ENCODE measurements at regions not wholly inside any gene's neighbourhood (a gene's known extent, or its start where the extent isn't known, plus 50 kb on each side); places are given as distances from the start of the nearest gene placed in this dataset.

- peak; percentile 65 to 79 for DNase-seq
- peaks cover 13% of the 10 kb centered on the region for H3K4me1 ChIP-seq (replicated peaks; ENCODE audit: insufficient read depth)
- H3K4me3 ChIP-seq, result peak overlapping the region; percentile 69
- no peaks in the 10 kb centered on the region for H4K20me1 ChIP-seq (ENCODE audit: insufficient read depth)
- no TSS peak for BruUV-seq (replicated peaks)
- no peaks in the 10 kb centered on the region for H3K79me2 ChIP-seq (ENCODE audit: low read depth)
- no peaks in the 10 kb centered on the region for H3K36me3 ChIP-seq (ENCODE audit: low read depth)
- H3K27ac ChIP-seq, result peak overlapping the region; percentile 74
- no peaks in the 10 kb centered on the region for H3K9me2 ChIP-seq (ENCODE audit: insufficient read depth)
- no peaks in the 10 kb centered on the region for H3K27me3 ChIP-seq (ENCODE audit: insufficient read depth, low read depth)
- H3F3A ChIP-seq (ENCODE audit: insufficient read depth, low read depth), result peaks cover 44% of the 10 kb centered on the region
- ChIA-PET CTCF (interaction anchor here (0.6 kb wide), 1 partner anchor 128 kb away, joined by 3 read pairs; a partner anchor contains a TSS), POLR2A (ENCODE audit: unreplicated experiment) (interaction anchor here (0.7 kb wide), 1 partner anchor 115 kb away, joined by 3 read pairs; no protein-coding TSS in a partner anchor)
- TF ChIP-seq EZH2 (IDR thresholded peaks at IDR 0.05; ENCODE audit: low read depth) (no peak), CTCF (conservative IDR thresholded peaks at IDR 0.05) (no peak; the same call in 1 of the 2 replicates)
- intact Hi-C loops (cut with micrococcal nuclease; ENCODE audit: unreplicated experiment), result loop anchor here (1.0 to 5.0 kb wide), 4 partner anchors 15 to 241 kb away; partner anchors contain the start of gene HMGN4
- H3K9me3 ChIP-seq (ENCODE audit: insufficient read depth, low read depth), result no peaks in the 10 kb centered on the region
- peak overlapping the region; percentile 87 for H3K4me2 ChIP-seq
- peak overlapping the region; percentile 42 for H2AFZ ChIP-seq
These were observed 53.5 kb upstream of the BTN3A2 start for GRCh38 chr6:26311385-26312095.

GRCh38 chr6:26312096-26312463 is 52.9 kb upstream of the BTN3A2 start:
- peak overlapping the region; percentile 42 for H2AFZ ChIP-seq

More at GRCh38 chr6:26312096-26312463, 52.9 kb upstream of the BTN3A2 start:
- no peaks in the 10 kb centered on the region for H3K79me2 ChIP-seq (ENCODE audit: low read depth)
- peak overlapping the region; percentile 69 for H3K4me3 ChIP-seq
- H3K36me3 ChIP-seq (ENCODE audit: low read depth), result no peaks in the 10 kb centered on the region
- H3F3A ChIP-seq (ENCODE audit: insufficient read depth, low read depth), result peaks cover 44% of the 10 kb centered on the region
- no peaks in the 10 kb centered on the region for H3K27me3 ChIP-seq (ENCODE audit: insufficient read depth, low read depth)
- POLR2A ChIA-PET (ENCODE audit: unreplicated experiment), result interaction anchor here (0.6 to 0.7 kb wide), 2 partner anchors 12 to 115 kb away, joined by 3 read pairs; no protein-coding TSS in a partner anchor
- DNase-seq, result no peak
- peak overlapping the region; percentile 74 for H3K27ac ChIP-seq
- H3K9me2 ChIP-seq (ENCODE audit: insufficient read depth), result no peaks in the 10 kb centered on the region
- BruUV-seq (replicated peaks), result no TSS peak
- TF ChIP-seq EZH2 (IDR thresholded peaks at IDR 0.05; ENCODE audit: low read depth), result no peak
- no peak; the same call in 1 of the 2 replicates for TF ChIP-seq CTCF (conservative IDR thresholded peaks at IDR 0.05)
- CTCF ChIA-PET, result no interaction called here
- no peaks in the 10 kb centered on the region for H4K20me1 ChIP-seq (ENCODE audit: insufficient read depth)
- intact Hi-C loops (cut with micrococcal nuclease; ENCODE audit: unreplicated experiment), result loop anchor here (2.0 to 5.0 kb wide), 3 partner anchors 15 to 240 kb away; partner anchors contain the start of gene HMGN4
- H3K4me1 ChIP-seq (replicated peaks; ENCODE audit: insufficient read depth), result peaks cover 13% of the 10 kb centered on the region
- no peaks in the 10 kb centered on the region for H3K9me3 ChIP-seq (ENCODE audit: insufficient read depth, low read depth)
- peak overlapping the region; percentile 87 for H3K4me2 ChIP-seq
